HAP-1 (cell line): ENCODE measurements at regions not wholly inside any gene's neighbourhood (a gene's known extent, or its start where the extent isn't known, plus 50 kb on each side); places are given as distances from the start of the nearest gene placed in this dataset.
"Not testable (repeated sequence)": the region's sequence is repeated elsewhere in the genome, so short reads cannot be mapped to it uniquely, and the experiment has no call there.

Experiments
- DNase-seq, 2 experiments: peaks; one replicate each; pipeline ENCODE4 v3.0.0-alpha.2; 2016 to 2020; ENCODE audit warnings: low spot score in 2 of 2
- H3K27me3 ChIP-seq: fragments of 250-450 bp; sonication (Bioruptor Pico); 2 replicates; pipeline ENCODE4 v1.5.1; 2020; ENCODE audit warnings: low read depth, mild to moderate bottlenecking, moderate library complexity
- H3K36me3 ChIP-seq: fragments of 250-450 bp; sonication (Bioruptor Pico); replicated peaks from 2 replicates; pipeline ENCODE4 v1.5.1; 2020; ENCODE audit warnings: mild to moderate bottlenecking
- H3K4me1 ChIP-seq: fragments of 250-450 bp; sonication (Bioruptor Pico); 2 replicates; pipeline ENCODE4 v1.5.1; 2020; ENCODE audit warnings: mild to moderate bottlenecking
- H3K4me3 ChIP-seq: fragments of 250-450 bp; sonication (Bioruptor Pico); 2 replicates; pipeline ENCODE4 v1.5.1; 2020; ENCODE audit warnings: mild to moderate bottlenecking, moderate library complexity
- H3K9me3 ChIP-seq: fragments of 250-450 bp; sonication (Bioruptor Pico); 2 replicates; pipeline ENCODE4 v1.5.1; 2020; ENCODE audit warnings: mild to moderate bottlenecking, moderate library complexity
- in situ Hi-C: fragments of 300-500 bp; cut with MboI; formaldehyde crosslinking; loops from 3 replicates; pipeline ENCODE4 v1.14.3; 2020; ENCODE audit warnings: low sequenced_read_pairs, inconsistent platforms, mixed read lengths

GRCh38 chr4:9505341-9505740 is 61.1 kb downstream of the DEFB131A start:
- DNase-seq, H3K27me3 ChIP-seq, H3K9me3 ChIP-seq, in situ Hi-C loops, H3K4me3 ChIP-seq, H3K4me1 ChIP-seq, H3K36me3 ChIP-seq: not testable (repeated sequence)

DNA sequence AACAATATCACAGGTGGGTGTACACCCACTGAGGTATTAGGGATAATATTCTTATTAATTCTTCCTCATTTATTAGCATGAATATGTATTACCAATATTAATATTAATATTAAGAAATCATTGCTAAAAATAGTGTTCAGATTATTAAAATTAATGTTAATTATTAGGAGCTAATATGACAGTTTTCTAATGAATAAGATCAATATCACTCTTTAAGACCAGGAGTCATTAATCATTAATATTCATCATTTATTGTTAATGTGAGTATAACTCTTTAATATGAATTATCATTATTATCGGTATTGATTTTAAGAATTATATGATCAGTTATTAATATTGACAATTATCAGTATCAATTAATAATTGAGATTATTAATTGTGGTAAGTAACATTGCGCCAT is 62.5 kb downstream of the DEFB131A start:
- H3K27me3 ChIP-seq, H3K4me1 ChIP-seq, in situ Hi-C loops: not testable (repeated sequence)

DNA sequence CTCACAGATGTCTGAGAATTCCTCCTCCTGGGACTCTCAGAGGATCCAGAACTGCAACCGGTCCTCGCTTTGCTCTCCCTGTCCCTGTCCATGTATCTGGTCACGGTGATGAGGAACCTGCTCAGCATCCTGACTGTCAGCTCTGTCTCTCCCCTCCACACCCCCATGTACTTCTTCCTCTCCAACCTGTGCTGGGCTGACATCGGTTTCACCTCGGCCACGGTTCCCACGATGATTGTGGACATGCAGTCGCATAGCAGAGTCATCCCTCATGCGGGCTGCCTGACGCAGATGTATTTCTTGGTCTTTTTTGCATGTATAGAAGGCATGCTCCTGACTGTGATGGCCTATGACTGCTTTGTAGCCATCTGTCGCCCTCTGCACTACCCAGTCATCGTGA is 68.7 kb downstream of the DEFB131A start:
- DNase-seq, H3K4me1 ChIP-seq, H3K27me3 ChIP-seq, in situ Hi-C loops, H3K4me3 ChIP-seq, H3K9me3 ChIP-seq, H3K36me3 ChIP-seq: not testable (repeated sequence)

More for the DNA sequence above, 62.5 kb downstream of the DEFB131A start:
- H3K36me3 ChIP-seq, DNase-seq, H3K4me3 ChIP-seq, H3K9me3 ChIP-seq: not testable (repeated sequence)

DNA sequence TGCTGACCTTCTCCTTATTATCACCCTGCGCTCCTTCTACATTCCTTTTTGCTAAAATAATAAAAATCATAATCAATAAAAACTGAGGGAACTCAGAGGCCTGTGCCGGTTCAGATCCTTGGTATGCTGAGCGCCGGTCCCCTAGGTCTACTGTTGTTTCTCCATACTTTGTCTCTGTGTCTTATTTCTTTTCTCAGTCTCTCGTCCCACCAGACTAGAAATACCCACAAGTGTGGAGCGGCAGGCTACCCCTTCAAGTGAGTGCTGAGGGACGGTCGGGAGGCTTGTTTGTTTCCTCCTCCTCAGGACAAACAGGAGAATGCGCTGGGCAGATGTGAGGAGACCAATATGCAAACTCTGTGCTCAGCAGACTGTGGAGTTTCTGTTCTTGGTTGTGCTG is 75.4 kb downstream of the DEFB131A start:
- H3K4me3 ChIP-seq, DNase-seq, in situ Hi-C loops, H3K27me3 ChIP-seq, H3K36me3 ChIP-seq, H3K9me3 ChIP-seq, H3K4me1 ChIP-seq: not testable (repeated sequence)

DNA sequence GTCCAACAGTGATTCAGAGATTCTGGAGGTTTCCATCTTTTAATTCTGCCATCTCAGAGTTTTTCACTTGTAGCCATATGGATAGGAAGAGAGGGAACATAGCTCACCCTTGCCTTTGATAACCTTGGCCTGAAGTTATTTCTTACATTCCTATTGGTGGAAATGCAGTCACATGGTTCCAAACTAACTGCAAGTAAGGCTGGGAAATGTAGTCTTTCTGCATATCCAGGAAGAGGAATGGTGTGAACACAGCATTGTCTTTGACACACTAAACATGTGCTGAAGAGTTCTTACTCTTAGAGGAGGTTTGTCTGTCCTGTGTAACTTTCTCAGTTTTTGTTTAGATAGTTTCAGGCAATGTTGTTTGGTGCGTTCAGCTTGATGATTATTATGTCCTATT is 78.7 kb downstream of the DEFB131A start:
- H3K36me3 ChIP-seq, H3K4me1 ChIP-seq, DNase-seq, H3K9me3 ChIP-seq, in situ Hi-C loops, H3K27me3 ChIP-seq, H3K4me3 ChIP-seq: not testable (repeated sequence)

- H3K36me3 ChIP-seq, H3K4me3 ChIP-seq, H3K27me3 ChIP-seq, H3K4me1 ChIP-seq, DNase-seq, H3K9me3 ChIP-seq, in situ Hi-C loops: not testable (repeated sequence)
These were observed 80.2 kb downstream of the DEFB131A start for GRCh38 chr4:9524406-9524805.

- in situ Hi-C loops: loop anchor here (25.0 kb wide), 1 partner anchor 480 kb away; the partner anchor contains the start of gene SLC2A9
- peak; percentile 79 to 90 for DNase-seq
- peak overlapping the region; percentile 62 for H3K4me3 ChIP-seq
- H3K4me1 ChIP-seq, H3K9me3 ChIP-seq, H3K27me3 ChIP-seq, H3K36me3 ChIP-seq: not testable (repeated sequence)
These were observed 88.1 kb downstream of the DEFB131A start for GRCh38 chr4:9532134-9532862.

DNA sequence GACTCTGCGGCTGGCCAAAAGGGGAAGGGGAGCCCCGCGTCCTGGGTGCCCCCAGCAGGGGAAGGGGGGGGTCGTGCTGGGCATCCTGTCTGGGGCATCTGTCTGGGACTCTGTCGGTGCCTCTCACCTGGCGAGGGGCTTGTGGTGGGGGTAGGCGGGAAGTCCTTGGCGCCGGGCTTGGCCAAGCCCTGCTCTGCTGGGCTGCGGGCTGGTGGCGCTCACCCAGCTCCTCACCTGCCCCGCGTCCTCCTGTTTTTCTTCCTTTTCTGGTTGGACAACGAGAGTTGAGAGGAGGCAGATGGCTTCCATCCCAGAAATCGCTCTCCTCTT is 88.6 kb downstream of the DEFB131A start:
- H3K9me3 ChIP-seq, H3K4me1 ChIP-seq, H3K27me3 ChIP-seq, H3K36me3 ChIP-seq: not testable (repeated sequence)
- peak in 1 of 2 experiments; percentile 25 for DNase-seq
- peak overlapping the region; percentile 62 for H3K4me3 ChIP-seq
- in situ Hi-C loops: loop anchor here (25.0 kb wide), 1 partner anchor 479 kb away; the partner anchor contains the start of gene SLC2A9

DNA sequence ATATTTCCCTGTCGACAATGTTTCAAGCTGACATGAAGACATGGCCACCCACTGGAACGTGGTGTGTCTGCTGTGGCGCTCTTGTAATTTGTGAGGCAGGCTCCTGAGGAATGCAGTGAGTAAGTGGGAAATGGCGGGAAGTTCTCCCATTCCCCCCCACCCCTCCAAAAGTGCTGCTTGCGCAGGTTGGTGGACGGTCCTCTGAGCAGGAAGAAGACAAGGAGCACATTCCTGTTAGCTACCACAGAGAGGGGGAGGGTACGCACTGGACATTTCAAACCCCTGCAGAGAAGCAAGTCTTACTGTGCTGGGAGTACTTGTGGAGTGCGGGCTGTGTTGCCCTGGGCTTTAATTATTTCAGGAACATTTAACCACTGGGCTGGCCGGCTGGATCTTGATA is 92.9 kb downstream of the DEFB131A start:
- H3K9me3 ChIP-seq, DNase-seq, H3K4me3 ChIP-seq, H3K27me3 ChIP-seq, H3K36me3 ChIP-seq, H3K4me1 ChIP-seq: not testable (repeated sequence)
- in situ Hi-C loops: loop anchor here (25.0 kb wide), 1 partner anchor 475 kb away; the partner anchor contains the start of gene SLC2A9

GRCh38 chr4:9539939-9540520 is 95.8 kb downstream of the DEFB131A start:
- H3K9me3 ChIP-seq, DNase-seq, H3K4me1 ChIP-seq, H3K27me3 ChIP-seq, H3K36me3 ChIP-seq, H3K4me3 ChIP-seq: not testable (repeated sequence)
- in situ Hi-C loops: loop anchor here (25.0 kb wide), 1 partner anchor 472 kb away; the partner anchor contains the start of gene SLC2A9

- not testable (repeated sequence) for H3K36me3 ChIP-seq, DNase-seq, H3K4me3 ChIP-seq, H3K4me1 ChIP-seq, H3K27me3 ChIP-seq, H3K9me3 ChIP-seq
- in situ Hi-C loops: loop anchor here (25.0 kb wide), 1 partner anchor 471 kb away; the partner anchor contains the start of gene SLC2A9
These were observed 97.2 kb downstream of the DEFB131A start for GRCh38 chr4:9541388-9541915.

- H3K4me1 ChIP-seq, H3K27me3 ChIP-seq, H3K36me3 ChIP-seq, H3K9me3 ChIP-seq, H3K4me3 ChIP-seq: not testable (repeated sequence)
- DNase-seq: peak; percentile 87 to 93
- in situ Hi-C loops: loop anchor here (25.0 kb wide), 1 partner anchor 467 kb away; the partner anchor contains the start of gene SLC2A9
These were observed 100.6 kb downstream of the DEFB131A start for GRCh38 chr4:9544851-9545250.

GRCh38 chr4:9547470-9547869 is 103.3 kb downstream of the DEFB131A start:
- not testable (repeated sequence) for H3K36me3 ChIP-seq, H3K9me3 ChIP-seq, H3K27me3 ChIP-seq, DNase-seq, H3K4me3 ChIP-seq, H3K4me1 ChIP-seq
- in situ Hi-C loops: loop anchor here (25.0 kb wide), 1 partner anchor 465 kb away; the partner anchor contains the start of gene SLC2A9

- H3K36me3 ChIP-seq, H3K4me3 ChIP-seq, H3K9me3 ChIP-seq, DNase-seq, H3K4me1 ChIP-seq, H3K27me3 ChIP-seq, in situ Hi-C loops: not testable (repeated sequence)
These were observed 111.9 kb downstream of the DEFB131A start for GRCh38 chr4:9556076-9556475.
